ENCODE measurements at regions not wholly inside any gene's neighbourhood (a gene's known extent, or its start where the extent isn't known, plus 50 kb on each side); places are given as distances from the start of the nearest gene placed in this dataset.

- TF ChIP-seq, protein P1, sequence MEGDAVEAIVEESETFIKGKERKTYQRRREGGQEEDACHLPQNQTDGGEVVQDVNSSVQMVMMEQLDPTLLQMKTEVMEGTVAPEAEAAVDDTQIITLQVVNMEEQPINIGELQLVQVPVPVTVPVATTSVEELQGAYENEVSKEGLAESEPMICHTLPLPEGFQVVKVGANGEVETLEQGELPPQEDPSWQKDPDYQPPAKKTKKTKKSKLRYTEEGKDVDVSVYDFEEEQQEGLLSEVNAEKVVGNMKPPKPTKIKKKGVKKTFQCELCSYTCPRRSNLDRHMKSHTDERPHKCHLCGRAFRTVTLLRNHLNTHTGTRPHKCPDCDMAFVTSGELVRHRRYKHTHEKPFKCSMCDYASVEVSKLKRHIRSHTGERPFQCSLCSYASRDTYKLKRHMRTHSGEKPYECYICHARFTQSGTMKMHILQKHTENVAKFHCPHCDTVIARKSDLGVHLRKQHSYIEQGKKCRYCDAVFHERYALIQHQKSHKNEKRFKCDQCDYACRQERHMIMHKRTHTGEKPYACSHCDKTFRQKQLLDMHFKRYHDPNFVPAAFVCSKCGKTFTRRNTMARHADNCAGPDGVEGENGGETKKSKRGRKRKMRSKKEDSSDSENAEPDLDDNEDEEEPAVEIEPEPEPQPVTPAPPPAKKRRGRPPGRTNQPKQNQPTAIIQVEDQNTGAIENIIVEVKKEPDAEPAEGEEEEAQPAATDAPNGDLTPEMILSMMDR (IDR thresholded peaks at IDR 0.05) = no peak
- TF ChIP-seq POLR2A (IDR thresholded peaks at IDR 0.05) = no peak
Measured at GRCh38 chr13:58202099-58202498, 570.6 kb downstream of the PCDH17 start.
